ENCODE measurements at regions not wholly inside any gene's neighbourhood (a gene's known extent, or its start where the extent isn't known, plus 50 kb on each side); places are given as distances from the start of the nearest gene placed in this dataset.

DNA sequence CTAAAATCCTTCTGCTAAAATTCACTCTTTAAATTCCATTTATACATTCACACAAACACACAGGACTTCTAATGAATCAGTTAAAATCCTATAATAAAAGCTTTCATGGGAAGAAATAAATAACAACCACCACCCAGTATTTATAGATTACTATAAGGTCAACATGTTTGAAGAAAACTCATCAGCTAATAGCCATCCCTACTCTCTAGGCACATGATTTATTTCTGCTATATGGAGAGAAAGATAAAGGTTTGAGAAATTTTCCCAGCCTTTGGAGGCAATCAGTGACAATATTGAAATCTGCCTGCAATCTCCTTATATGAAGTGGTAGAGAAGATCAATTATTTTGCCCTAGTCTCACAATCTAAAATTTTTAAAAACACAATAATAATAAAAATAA lies 1038.9 kb upstream of the DIAPH2 start:
- TF ChIP-seq POLR2A (IDR thresholded peaks at IDR 0.05) (no peak), CTCF (IDR thresholded peaks at IDR 0.05) (no peak)
